HepG2 (cell line): ENCODE measurements at regions not wholly inside any gene's neighbourhood (a gene's known extent, or its start where the extent isn't known, plus 50 kb on each side); places are given as distances from the start of the nearest gene placed in this dataset.

Source experiments
- CHD2 ChIP-seq: IDR thresholded peaks from 2 replicates; pipeline ENCODE4 v1.6.1; 2011; ENCODE audit warnings: low read depth, low read length, improper control_type of control experiment
- HMGXB4 ChIP-seq, 2 experiments: sonication (generic) in 1 of 2; formaldehyde crosslinking in 1 of 2; IDR thresholded peaks; 2 replicates each; pipeline versions ENCODE4 v1.4.0 to v1.6.1; 2018 to 2020; ENCODE audit warnings: missing genetic modification reagents in 2 of 2, borderline replicate concordance in 1 of 2, low read depth in 1 of 2, mild to moderate bottlenecking in 1 of 2, missing biosample characterization in 1 of 2
- TF ChIP-seq, protein P1 (sequence below), 2 experiments: fragments of 450-650 bp in 1 of 2; sonication (generic) in 1 of 2; formaldehyde crosslinking in 1 of 2; IDR thresholded peaks; 2 replicates each; pipeline versions ENCODE4 v1.6.1 to v1.8.0; 2016 to 2022; ENCODE audit warnings: antibody characterized with exemption in 1 of 2, mild to moderate bottlenecking in 1 of 2, missing genetic modification reagents in 1 of 2

- TF ChIP-seq, protein P1, sequence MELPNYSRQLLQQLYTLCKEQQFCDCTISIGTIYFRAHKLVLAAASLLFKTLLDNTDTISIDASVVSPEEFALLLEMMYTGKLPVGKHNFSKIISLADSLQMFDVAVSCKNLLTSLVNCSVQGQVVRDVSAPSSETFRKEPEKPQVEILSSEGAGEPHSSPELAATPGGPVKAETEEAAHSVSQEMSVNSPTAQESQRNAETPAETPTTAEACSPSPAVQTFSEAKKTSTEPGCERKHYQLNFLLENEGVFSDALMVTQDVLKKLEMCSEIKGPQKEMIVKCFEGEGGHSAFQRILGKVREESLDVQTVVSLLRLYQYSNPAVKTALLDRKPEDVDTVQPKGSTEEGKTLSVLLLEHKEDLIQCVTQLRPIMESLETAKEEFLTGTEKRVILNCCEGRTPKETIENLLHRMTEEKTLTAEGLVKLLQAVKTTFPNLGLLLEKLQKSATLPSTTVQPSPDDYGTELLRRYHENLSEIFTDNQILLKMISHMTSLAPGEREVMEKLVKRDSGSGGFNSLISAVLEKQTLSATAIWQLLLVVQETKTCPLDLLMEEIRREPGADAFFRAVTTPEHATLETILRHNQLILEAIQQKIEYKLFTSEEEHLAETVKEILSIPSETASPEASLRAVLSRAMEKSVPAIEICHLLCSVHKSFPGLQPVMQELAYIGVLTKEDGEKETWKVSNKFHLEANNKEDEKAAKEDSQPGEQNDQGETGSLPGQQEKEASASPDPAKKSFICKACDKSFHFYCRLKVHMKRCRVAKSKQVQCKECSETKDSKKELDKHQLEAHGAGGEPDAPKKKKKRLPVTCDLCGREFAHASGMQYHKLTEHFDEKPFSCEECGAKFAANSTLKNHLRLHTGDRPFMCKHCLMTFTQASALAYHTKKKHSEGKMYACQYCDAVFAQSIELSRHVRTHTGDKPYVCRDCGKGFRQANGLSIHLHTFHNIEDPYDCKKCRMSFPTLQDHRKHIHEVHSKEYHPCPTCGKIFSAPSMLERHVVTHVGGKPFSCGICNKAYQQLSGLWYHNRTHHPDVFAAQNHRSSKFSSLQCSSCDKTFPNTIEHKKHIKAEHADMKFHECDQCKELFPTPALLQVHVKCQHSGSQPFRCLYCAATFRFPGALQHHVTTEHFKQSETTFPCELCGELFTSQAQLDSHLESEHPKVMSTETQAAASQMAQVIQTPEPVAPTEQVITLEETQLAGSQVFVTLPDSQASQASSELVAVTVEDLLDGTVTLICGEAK (IDR thresholded peaks at IDR 0.05): no peak
- TF ChIP-seq, protein P1 (CRISPR knock-in tag; IDR thresholded peaks at IDR 0.05): no peak
- no peak for TF ChIP-seq CHD2
- TF ChIP-seq HMGXB4 (CRISPR knock-in tag; IDR thresholded peaks at IDR 0.05; ENCODE audit: borderline replicate concordance in 1 of 2, low read depth in 1 of 2): no peak
These were observed 1581.4 kb downstream of the KCNT2 start (continued) for GRCh38 chr1:195026792-195027191.
